Activated CD4-positive, alpha-beta T cell treated with anti-CD3 and anti-CD28 coated beads, Interleukin-2, amount 10 ng/mL, durations not matched to agents 24 days and 14 days (primary cell): ENCODE measurements at regions not wholly inside any gene's neighbourhood (a gene's known extent, or its start where the extent isn't known, plus 50 kb on each side); places are given as distances from the start of the nearest gene placed in this dataset.

Experiments used
- DNase-seq: peaks from one replicate; pipeline ENCODE4 v3.0.0; 2022
- H3K27ac Mint-ChIP-seq: one replicate; pipeline ENCODE4 v1.8.0; 2022; ENCODE audit warnings: mild to moderate bottlenecking, mixed read lengths
- H3K27me3 Mint-ChIP-seq: one replicate; pipeline ENCODE4 v1.8.0; 2022; ENCODE audit warnings: mixed read lengths
- H3K36me3 Mint-ChIP-seq: one replicate; pipeline ENCODE4 v1.8.0; 2022; ENCODE audit warnings: low read depth, mild to moderate bottlenecking, mixed read lengths
- H3K4me1 Mint-ChIP-seq: one replicate; pipeline ENCODE4 v1.8.0; 2021; ENCODE audit warnings: mixed read lengths
- H3K4me3 Mint-ChIP-seq: one replicate; pipeline ENCODE4 v1.8.0; 2022; ENCODE audit warnings: mild to moderate bottlenecking, moderate library complexity, mixed read lengths
- H3K9me3 Mint-ChIP-seq: one replicate; pipeline ENCODE4 v1.8.0; 2021; ENCODE audit warnings: mixed read lengths
- intact Hi-C: fragments of 100-400 bp; cut with micrococcal nuclease; formaldehyde crosslinking; loops from one replicate; pipeline ENCODE4 v1.15.1; 2023

GRCh38 chr7:94258418-94259300 lies 136.0 kb upstream of the COL1A2 start:
- H3K9me3 Mint-ChIP-seq, result no peaks in the 10 kb centered on the region
- H3K27ac Mint-ChIP-seq, result no peak overlapping the region
- H3K4me3 Mint-ChIP-seq, result no peak overlapping the region
- H3K36me3 Mint-ChIP-seq, result no peaks in the 10 kb centered on the region
- H3K4me1 Mint-ChIP-seq, result no peaks in the 10 kb centered on the region
- H3K27me3 Mint-ChIP-seq, result peaks cover 6% of the 10 kb centered on the region
- intact Hi-C loops, result no loop called here
- no peak for DNase-seq

GRCh38 chr7:94261067-94261466 lies 133.6 kb upstream of the COL1A2 start:
- DNase-seq, result no peak
- intact Hi-C loops, result no loop called here
- Mint-ChIP-seq H3K27me3 (peaks cover 8% of the 10 kb centered on the region), H3K9me3 (no peaks in the 10 kb centered on the region), H3K36me3 (no peaks in the 10 kb centered on the region), H3K4me3 (no peak overlapping the region), H3K4me1 (no peaks in the 10 kb centered on the region), H3K27ac (no peak overlapping the region)

- Mint-ChIP-seq H3K27ac (no peak overlapping the region), H3K27me3 (peaks cover 10% of the 10 kb centered on the region), H3K36me3 (no peaks in the 10 kb centered on the region), H3K4me1 (no peaks in the 10 kb centered on the region), H3K9me3 (no peaks in the 10 kb centered on the region), H3K4me3 (no peak overlapping the region)
- DNase-seq, result no peak
- intact Hi-C loops, result no loop called here
Observed at GRCh38 chr7:94264756-94265155, 129.9 kb upstream of the COL1A2 start.

GRCh38 chr7:94265456-94265855 lies 129.2 kb upstream of the COL1A2 start:
- Mint-ChIP-seq H3K27ac (no peak overlapping the region), H3K9me3 (no peaks in the 10 kb centered on the region), H3K4me3 (no peak overlapping the region), H3K4me1 (no peaks in the 10 kb centered on the region), H3K27me3 (peaks cover 10% of the 10 kb centered on the region), H3K36me3 (no peaks in the 10 kb centered on the region)
- intact Hi-C loops, result no loop called here
- no peak for DNase-seq

- Mint-ChIP-seq H3K27ac (no peak overlapping the region), H3K9me3 (no peaks in the 10 kb centered on the region), H3K27me3 (peaks cover 7% of the 10 kb centered on the region), H3K36me3 (no peaks in the 10 kb centered on the region), H3K4me3 (no peak overlapping the region), H3K4me1 (no peaks in the 10 kb centered on the region)
- DNase-seq, result no peak
- intact Hi-C loops, result no loop called here
Observed at GRCh38 chr7:94266238-94266644, 128.5 kb upstream of the COL1A2 start.

GRCh38 chr7:94270772-94271171 lies 123.9 kb upstream of the COL1A2 start:
- Mint-ChIP-seq H3K4me3 (no peak overlapping the region), H3K4me1 (no peaks in the 10 kb centered on the region), H3K27ac (no peak overlapping the region), H3K27me3 (peaks cover 8% of the 10 kb centered on the region), H3K9me3 (no peaks in the 10 kb centered on the region), H3K36me3 (no peaks in the 10 kb centered on the region)
- no peak for DNase-seq
- intact Hi-C loops, result no loop called here

GRCh38 chr7:94272821-94273583 lies 121.7 kb upstream of the COL1A2 start:
- Mint-ChIP-seq H3K27ac (no peak overlapping the region), H3K9me3 (no peaks in the 10 kb centered on the region), H3K27me3 (peaks cover 9% of the 10 kb centered on the region), H3K4me3 (no peak overlapping the region), H3K36me3 (no peaks in the 10 kb centered on the region), H3K4me1 (no peaks in the 10 kb centered on the region)
- DNase-seq, result no peak
- intact Hi-C loops, result no loop called here

GRCh38 chr7:94274828-94275227 lies 119.9 kb upstream of the COL1A2 start:
- Mint-ChIP-seq H3K36me3 (no peaks in the 10 kb centered on the region), H3K27me3 (peaks cover 13% of the 10 kb centered on the region), H3K4me1 (no peaks in the 10 kb centered on the region), H3K4me3 (no peak overlapping the region), H3K9me3 (no peaks in the 10 kb centered on the region), H3K27ac (no peak overlapping the region)
- intact Hi-C loops, result loop anchor here (5.0 kb wide), 1 partner anchor 273 kb away; the partner anchor contains the start of gene BET1
- peak; percentile 76 for DNase-seq

- intact Hi-C loops, result loop anchor here (5.0 kb wide), 1 partner anchor 274 kb away; the partner anchor contains the start of gene BET1
- DNase-seq, result no peak
- Mint-ChIP-seq H3K4me1 (no peaks in the 10 kb centered on the region), H3K27ac (no peak overlapping the region), H3K9me3 (no peaks in the 10 kb centered on the region), H3K36me3 (no peaks in the 10 kb centered on the region), H3K27me3 (peaks cover 14% of the 10 kb centered on the region), H3K4me3 (no peak overlapping the region)
Observed at GRCh38 chr7:94276027-94276426, 118.7 kb upstream of the COL1A2 start.

- Mint-ChIP-seq H3K9me3 (no peaks in the 10 kb centered on the region), H3K27me3 (peaks cover 18% of the 10 kb centered on the region), H3K4me3 (no peak overlapping the region), H3K27ac (no peak overlapping the region), H3K36me3 (no peaks in the 10 kb centered on the region), H3K4me1 (no peaks in the 10 kb centered on the region)
- no peak for DNase-seq
- intact Hi-C loops, result loop anchor here (5.0 kb wide), 1 partner anchor 274 kb away; the partner anchor contains the start of gene BET1
Observed at GRCh38 chr7:94276795-94277194, 117.9 kb upstream of the COL1A2 start.

GRCh38 chr7:94277236-94277635 lies 117.5 kb upstream of the COL1A2 start:
- Mint-ChIP-seq H3K4me3 (no peak overlapping the region), H3K4me1 (no peaks in the 10 kb centered on the region), H3K27ac (no peak overlapping the region), H3K27me3 (peaks cover 20% of the 10 kb centered on the region), H3K9me3 (no peaks in the 10 kb centered on the region), H3K36me3 (no peaks in the 10 kb centered on the region)
- intact Hi-C loops, result loop anchor here (5.0 kb wide), 1 partner anchor 275 kb away; the partner anchor contains the start of gene BET1
- no peak for DNase-seq

GRCh38 chr7:94280851-94281250 lies 113.8 kb upstream of the COL1A2 start:
- H3K4me1 Mint-ChIP-seq, result no peaks in the 10 kb centered on the region
- intact Hi-C loops, result no loop called here
- peaks cover 25% of the 10 kb centered on the region for H3K27me3 Mint-ChIP-seq
- DNase-seq, result no peak
- H3K9me3 Mint-ChIP-seq, result no peaks in the 10 kb centered on the region
- no peak overlapping the region for H3K27ac Mint-ChIP-seq
- H3K36me3 Mint-ChIP-seq, result no peaks in the 10 kb centered on the region
- no peak overlapping the region for H3K4me3 Mint-ChIP-seq

GRCh38 chr7:94284104-94284503 lies 110.6 kb upstream of the COL1A2 start:
- no peak overlapping the region for H3K4me3 Mint-ChIP-seq
- H3K4me1 Mint-ChIP-seq, result no peaks in the 10 kb centered on the region
- intact Hi-C loops, result no loop called here
- H3K36me3 Mint-ChIP-seq, result no peaks in the 10 kb centered on the region
- no peak for DNase-seq
- H3K9me3 Mint-ChIP-seq, result no peaks in the 10 kb centered on the region
- peaks cover 23% of the 10 kb centered on the region for H3K27me3 Mint-ChIP-seq
- no peak overlapping the region for H3K27ac Mint-ChIP-seq

GRCh38 chr7:94286111-94286510 lies 108.6 kb upstream of the COL1A2 start:
- Mint-ChIP-seq H3K4me3 (no peak overlapping the region), H3K27ac (no peak overlapping the region), H3K9me3 (no peaks in the 10 kb centered on the region), H3K27me3 (peaks cover 21% of the 10 kb centered on the region), H3K4me1 (no peaks in the 10 kb centered on the region), H3K36me3 (no peaks in the 10 kb centered on the region)
- no peak for DNase-seq
- intact Hi-C loops, result no loop called here
